Panc1 (cell line): ENCODE measurements at regions not wholly inside any gene's neighbourhood (a gene's known extent, or its start where the extent isn't known, plus 50 kb on each side); places are given as distances from the start of the nearest gene placed in this dataset.

Source experiments
- ATAC-seq: fragments of 200-7000 bp; cut with Tn5 transposase; 2 replicates; pipeline ENCODE4 v1.9.1; 2020; ENCODE audit warnings: mild to moderate bottlenecking, moderate library complexity
- BruUV-seq: library from RNA; stranded (reverse); fragments of 400-500 nt; replicated peaks from 2 replicates; lab custom pipeline; 2021; lab: Mats Ljungman, UMichigan
- CTCF ChIA-PET: fragments of 300-600 bp; sonication (Branson Sonifier 250); formaldehyde crosslinking; loops from one replicate; lab custom pipeline; 2022; ENCODE audit warnings: antibody characterized with exemption; lab: Charles Lee
- POLR2A ChIA-PET: fragments of 300-600 bp; sonication (Branson Sonifier 250); formaldehyde crosslinking; loops from one replicate; lab custom pipeline; 2022; ENCODE audit warnings: antibody characterized with exemption; lab: Charles Lee
- DNase-seq: peaks from one replicate; pipeline ENCODE4 v3.0.0-alpha.2; 2010; ENCODE audit warnings: low read depth, low spot score
- H3K27ac ChIP-seq: 2 replicates; pipeline ENCODE4 v1.5.1; 2011; ENCODE audit warnings: mild to moderate bottlenecking, low read length, inconsistent platforms
- H3K27me3 ChIP-seq: fragments of 200-500 bp; sonication (Bioruptor generic); 2 replicates; pipeline ENCODE4 v1.6.0; 2014; ENCODE audit warnings: low read length, inconsistent platforms; ENCODE audit not compliant: control insufficient read depth, insufficient read depth
- H3K36me3 ChIP-seq: fragments of 200-500 bp; sonication (Bioruptor generic); 2 replicates; pipeline ENCODE4 v1.5.1; 2014; ENCODE audit warnings: inconsistent platforms, mild to moderate bottlenecking, low read length, moderate library complexity; ENCODE audit not compliant: control insufficient read depth, insufficient read depth
- H3K4me1 ChIP-seq: 2 replicates; pipeline ENCODE4 v1.5.1; 2011; ENCODE audit warnings: inconsistent platforms, mild to moderate bottlenecking, low read length, moderate library complexity; ENCODE audit not compliant: control insufficient read depth, insufficient read depth
- H3K4me3 ChIP-seq, 2 experiments: 2 replicates each; pipeline ENCODE4 v1.5.1; 2011 to 2012; ENCODE audit warnings: low read depth in 2 of 2, low read length in 2 of 2, mild to moderate bottlenecking in 2 of 2, inconsistent platforms in 1 of 2, moderate library complexity in 1 of 2
- H3K9me3 ChIP-seq: fragments of 200-500 bp; sonication (Bioruptor generic); 2 replicates; pipeline ENCODE4 v1.5.1; 2014; ENCODE audit warnings: low read depth, mild to moderate bottlenecking, inconsistent platforms, low read length, moderate library complexity; ENCODE audit not compliant: control insufficient read depth, insufficient read depth
- POLR2AphosphoS5 ChIP-seq: IDR thresholded peaks from 2 replicates; pipeline ENCODE4 v1.6.1; 2012; ENCODE audit warnings: mild to moderate bottlenecking, low read depth, low read length, moderate library complexity
- SIN3A ChIP-seq: IDR thresholded peaks from 2 replicates; pipeline ENCODE4 v1.6.1; 2012; ENCODE audit warnings: low read depth, mild to moderate bottlenecking, low read length, moderate library complexity, borderline replicate concordance; ENCODE audit not compliant: insufficient read depth
- TCF7L2 ChIP-seq: IDR thresholded peaks from 2 replicates; pipeline ENCODE4 v1.6.1; 2011; ENCODE audit warnings: mild to moderate bottlenecking, low read depth, low read length, inconsistent platforms
- in situ Hi-C: cut with HindIII; loops from 2 replicates; pipeline ENCODE4 v1.10.0; 2016; ENCODE audit warnings: low sequenced_read_pairs, low pct_unique_long_range_greater_than_20kb
- intact Hi-C: fragments of 100-400 bp; cut with micrococcal nuclease; formaldehyde crosslinking; loops from one replicate; pipeline ENCODE4 v1.10.0; 2022; ENCODE audit not compliant: unreplicated experiment
- TF ChIP-seq, protein P1 (sequence below), 2 experiments: IDR thresholded peaks; 2 replicates each; pipeline ENCODE4 v1.6.1; 2011 to 2012; ENCODE audit warnings: low read depth in 2 of 2, control low read depth in 1 of 2, low read length in 1 of 2, mild to moderate bottlenecking in 1 of 2, moderate library complexity in 1 of 2; ENCODE audit not compliant: insufficient read depth in 1 of 2
- TF ChIP-seq, protein P2 (sequence below): fragments of 450-650 bp; IDR thresholded peaks from 2 replicates; pipeline ENCODE4 v1.5.1; 2017; ENCODE audit warnings: mild to moderate bottlenecking

DNA sequence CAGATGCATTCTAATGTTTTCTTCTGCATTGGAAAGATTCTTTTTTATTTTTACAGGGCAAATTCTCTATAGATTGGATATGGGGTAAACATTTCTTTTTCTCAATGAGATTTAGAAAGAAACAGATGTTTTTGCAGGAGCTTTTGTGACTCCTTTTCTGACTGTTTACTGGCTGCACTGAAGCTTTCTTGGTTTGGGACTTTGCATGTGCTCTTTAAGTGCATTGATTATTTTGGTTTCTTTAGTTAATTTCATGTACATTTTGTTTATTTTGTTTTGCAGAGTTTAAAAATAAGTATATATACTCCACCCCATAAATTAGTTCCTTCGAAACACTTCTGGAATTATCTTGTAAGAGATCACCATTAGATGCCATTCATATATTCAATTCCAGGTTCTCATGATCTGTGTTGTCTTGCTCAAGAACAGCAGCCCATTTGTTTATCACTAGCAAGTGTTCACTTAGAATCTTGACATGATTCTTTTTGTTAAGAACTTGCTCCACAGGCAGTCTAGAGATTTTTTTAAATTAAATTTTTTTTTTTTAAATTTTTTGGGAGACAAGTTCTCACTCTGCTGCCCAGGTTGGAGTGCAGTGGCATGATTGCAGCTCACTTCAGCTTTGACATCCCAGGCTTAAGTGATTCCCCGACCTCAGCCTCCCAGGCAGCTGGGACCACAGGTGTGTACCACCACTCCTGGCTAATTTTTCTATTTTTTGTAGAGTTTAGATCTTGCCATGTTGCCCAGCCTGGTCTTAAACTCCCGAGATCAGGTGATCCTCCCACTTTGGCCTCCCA lies 233.7 kb downstream of the MYCN start:
- no peak overlapping the region for H3K4me3 ChIP-seq
- H3K27me3 ChIP-seq, result peaks cover 2% of the 10 kb centered on the region; the same call in 1 of the 2 replicates
- no peak for DNase-seq
- H3K4me1 ChIP-seq, result no peaks in the 10 kb centered on the region
- no peaks in the 10 kb centered on the region for H3K36me3 ChIP-seq
- intact Hi-C loops (no loop called here), in situ Hi-C loops (no loop called here)
- no peak for ATAC-seq
- ChIA-PET POLR2A (no interaction called here), CTCF (no interaction called here)
- no TSS peak for BruUV-seq
- H3K9me3 ChIP-seq, result no peaks in the 10 kb centered on the region
- no peak for TF ChIP-seq TCF7L2
- TF ChIP-seq SIN3A, result no peak
- no peak for TF ChIP-seq POLR2AphosphoS5
- TF ChIP-seq, protein P1, sequence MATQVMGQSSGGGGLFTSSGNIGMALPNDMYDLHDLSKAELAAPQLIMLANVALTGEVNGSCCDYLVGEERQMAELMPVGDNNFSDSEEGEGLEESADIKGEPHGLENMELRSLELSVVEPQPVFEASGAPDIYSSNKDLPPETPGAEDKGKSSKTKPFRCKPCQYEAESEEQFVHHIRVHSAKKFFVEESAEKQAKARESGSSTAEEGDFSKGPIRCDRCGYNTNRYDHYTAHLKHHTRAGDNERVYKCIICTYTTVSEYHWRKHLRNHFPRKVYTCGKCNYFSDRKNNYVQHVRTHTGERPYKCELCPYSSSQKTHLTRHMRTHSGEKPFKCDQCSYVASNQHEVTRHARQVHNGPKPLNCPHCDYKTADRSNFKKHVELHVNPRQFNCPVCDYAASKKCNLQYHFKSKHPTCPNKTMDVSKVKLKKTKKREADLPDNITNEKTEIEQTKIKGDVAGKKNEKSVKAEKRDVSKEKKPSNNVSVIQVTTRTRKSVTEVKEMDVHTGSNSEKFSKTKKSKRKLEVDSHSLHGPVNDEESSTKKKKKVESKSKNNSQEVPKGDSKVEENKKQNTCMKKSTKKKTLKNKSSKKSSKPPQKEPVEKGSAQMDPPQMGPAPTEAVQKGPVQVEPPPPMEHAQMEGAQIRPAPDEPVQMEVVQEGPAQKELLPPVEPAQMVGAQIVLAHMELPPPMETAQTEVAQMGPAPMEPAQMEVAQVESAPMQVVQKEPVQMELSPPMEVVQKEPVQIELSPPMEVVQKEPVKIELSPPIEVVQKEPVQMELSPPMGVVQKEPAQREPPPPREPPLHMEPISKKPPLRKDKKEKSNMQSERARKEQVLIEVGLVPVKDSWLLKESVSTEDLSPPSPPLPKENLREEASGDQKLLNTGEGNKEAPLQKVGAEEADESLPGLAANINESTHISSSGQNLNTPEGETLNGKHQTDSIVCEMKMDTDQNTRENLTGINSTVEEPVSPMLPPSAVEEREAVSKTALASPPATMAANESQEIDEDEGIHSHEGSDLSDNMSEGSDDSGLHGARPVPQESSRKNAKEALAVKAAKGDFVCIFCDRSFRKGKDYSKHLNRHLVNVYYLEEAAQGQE (IDR thresholded peaks at IDR 0.05; ENCODE audit: insufficient read depth in 1 of 2, low read depth in 2 of 2, low read length in 1 of 2), result no peak
- TF ChIP-seq, protein P2, sequence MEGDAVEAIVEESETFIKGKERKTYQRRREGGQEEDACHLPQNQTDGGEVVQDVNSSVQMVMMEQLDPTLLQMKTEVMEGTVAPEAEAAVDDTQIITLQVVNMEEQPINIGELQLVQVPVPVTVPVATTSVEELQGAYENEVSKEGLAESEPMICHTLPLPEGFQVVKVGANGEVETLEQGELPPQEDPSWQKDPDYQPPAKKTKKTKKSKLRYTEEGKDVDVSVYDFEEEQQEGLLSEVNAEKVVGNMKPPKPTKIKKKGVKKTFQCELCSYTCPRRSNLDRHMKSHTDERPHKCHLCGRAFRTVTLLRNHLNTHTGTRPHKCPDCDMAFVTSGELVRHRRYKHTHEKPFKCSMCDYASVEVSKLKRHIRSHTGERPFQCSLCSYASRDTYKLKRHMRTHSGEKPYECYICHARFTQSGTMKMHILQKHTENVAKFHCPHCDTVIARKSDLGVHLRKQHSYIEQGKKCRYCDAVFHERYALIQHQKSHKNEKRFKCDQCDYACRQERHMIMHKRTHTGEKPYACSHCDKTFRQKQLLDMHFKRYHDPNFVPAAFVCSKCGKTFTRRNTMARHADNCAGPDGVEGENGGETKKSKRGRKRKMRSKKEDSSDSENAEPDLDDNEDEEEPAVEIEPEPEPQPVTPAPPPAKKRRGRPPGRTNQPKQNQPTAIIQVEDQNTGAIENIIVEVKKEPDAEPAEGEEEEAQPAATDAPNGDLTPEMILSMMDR, result no peak
- H3K27ac ChIP-seq, result no peak overlapping the region

DNA sequence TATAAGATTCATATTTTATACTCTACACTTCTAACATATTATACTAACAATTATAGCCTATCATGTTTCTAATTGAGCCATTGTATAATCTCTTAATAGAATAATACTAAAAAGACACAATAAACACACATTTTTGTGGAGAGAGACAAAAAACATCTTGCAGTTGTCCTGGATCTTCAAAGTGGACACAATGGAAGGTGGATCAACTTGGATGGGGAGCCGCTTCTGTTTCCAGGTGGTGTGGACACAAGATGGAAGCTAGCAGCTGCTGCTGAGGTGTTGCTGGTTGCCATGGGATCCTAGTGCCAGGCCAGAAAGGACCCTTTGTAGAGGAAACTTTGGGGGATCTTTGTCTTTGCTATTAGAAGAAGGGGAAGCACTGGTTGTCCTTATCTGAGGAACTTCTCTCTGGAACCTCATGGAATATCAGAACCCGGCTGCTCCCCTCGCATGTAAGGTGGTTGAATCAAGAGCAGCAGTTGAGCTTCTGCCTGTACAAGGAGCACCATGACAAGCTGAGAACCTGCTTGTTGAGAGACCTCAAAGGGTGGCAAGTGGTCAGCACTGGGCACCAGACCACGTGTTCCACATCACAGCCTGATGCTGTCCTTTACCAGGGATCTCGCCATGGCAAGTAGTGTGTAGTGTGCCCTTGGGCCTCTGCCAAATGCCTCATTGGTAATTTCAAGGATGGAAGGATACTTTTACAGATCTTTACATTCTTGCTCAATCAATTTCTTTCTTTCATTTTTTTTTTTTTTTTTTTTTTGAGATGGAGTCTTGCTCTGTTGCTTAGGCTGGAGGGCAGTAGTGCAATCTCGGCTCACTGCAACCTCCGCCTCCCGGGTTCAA lies 232.2 kb downstream of the MYCN start:
- H3K27ac ChIP-seq, result no peak overlapping the region
- CTCF ChIA-PET, result no interaction called here
- TF ChIP-seq, protein P2, result no peak
- TF ChIP-seq SIN3A, result no peak
- DNase-seq, result no peak
- in situ Hi-C loops, result no loop called here
- no peak for ATAC-seq
- no peaks in the 10 kb centered on the region for H3K9me3 ChIP-seq
- H3K4me1 ChIP-seq, result no peaks in the 10 kb centered on the region
- intact Hi-C loops, result no loop called here
- H3K36me3 ChIP-seq, result no peaks in the 10 kb centered on the region
- BruUV-seq, result no TSS peak
- H3K4me3 ChIP-seq, result no peak overlapping the region
- POLR2A ChIA-PET, result no interaction called here
- no peaks in the 10 kb centered on the region for H3K27me3 ChIP-seq
